Mesendoderm (in vitro differentiated cells): ENCODE measurements at regions not wholly inside any gene's neighbourhood (a gene's known extent, or its start where the extent isn't known, plus 50 kb on each side); places are given as distances from the start of the nearest gene placed in this dataset.

Source experiments
- DNase-seq: peaks from one replicate; pipeline ENCODE4 v3.0.0; 2013
- H2AK5ac ChIP-seq: 2 replicates; pipeline ENCODE4 v1.6.1; 2013; ENCODE audit warnings: low read length, inconsistent platforms
- H2BK120ac ChIP-seq: 2 replicates; pipeline ENCODE4 v1.6.1; 2013; ENCODE audit warnings: low read depth, mild to moderate bottlenecking, low read length, moderate library complexity, mixed read lengths
- H2BK15ac ChIP-seq: replicated peaks from 2 replicates; pipeline ENCODE4 v1.6.1; 2013; ENCODE audit warnings: low read depth, mild to moderate bottlenecking, moderate library complexity
- H2BK5ac ChIP-seq: 2 replicates; pipeline ENCODE4 v1.6.1; 2013; ENCODE audit warnings: low read length, inconsistent platforms
- H3K18ac ChIP-seq: 2 replicates; pipeline ENCODE4 v1.6.1; 2013; ENCODE audit warnings: mild to moderate bottlenecking, low read length, mixed read lengths
- H3K23ac ChIP-seq: one replicate; pipeline ENCODE4 v1.6.1; 2013; ENCODE audit warnings: low read length
- H3K27ac ChIP-seq: 2 replicates; pipeline ENCODE4 v1.5.1; 2013; ENCODE audit warnings: low read depth, mild to moderate bottlenecking, inconsistent platforms, low read length, moderate library complexity
- H3K27me3 ChIP-seq: 2 replicates; pipeline ENCODE4 v1.6.1; 2013; ENCODE audit warnings: low read length, control low read depth, mild to moderate bottlenecking, inconsistent platforms; ENCODE audit not compliant: insufficient read depth, poor library complexity
- H3K36me3 ChIP-seq: 2 replicates; pipeline ENCODE4 v1.6.1; 2013; ENCODE audit warnings: low read length, inconsistent platforms; ENCODE audit not compliant: control insufficient read depth, insufficient read depth
- H3K4ac ChIP-seq: one replicate; pipeline ENCODE4 v1.6.1; 2013; ENCODE audit warnings: low read depth, mild to moderate bottlenecking, low read length, moderate library complexity
- H3K4me1 ChIP-seq: 2 replicates; pipeline ENCODE4 v1.6.1; 2013; ENCODE audit warnings: low read depth, low read length, inconsistent platforms; ENCODE audit not compliant: control insufficient read depth
- H3K4me2 ChIP-seq: 2 replicates; pipeline ENCODE4 v1.6.1; 2013; ENCODE audit warnings: low read length
- H3K4me3 ChIP-seq: 2 replicates; pipeline ENCODE4 v1.5.1; 2013; ENCODE audit warnings: mild to moderate bottlenecking, low read length
- H3K56ac ChIP-seq: one replicate; pipeline ENCODE4 v1.6.1; 2013; ENCODE audit warnings: low read length
- H3K79me1 ChIP-seq: 2 replicates; pipeline ENCODE4 v1.6.1; 2013; ENCODE audit warnings: low read length, inconsistent platforms
- H3K79me2 ChIP-seq: 2 replicates; pipeline ENCODE4 v1.6.1; 2013; ENCODE audit warnings: mild to moderate bottlenecking, low read length; ENCODE audit not compliant: control insufficient read depth, insufficient read depth
- H3K9ac ChIP-seq: 2 replicates; pipeline ENCODE4 v1.6.1; 2013; ENCODE audit warnings: low read length, inconsistent platforms
- H4K5ac ChIP-seq: one replicate; pipeline ENCODE4 v1.6.1; 2013; ENCODE audit warnings: low read length
- H4K8ac ChIP-seq: one replicate; pipeline ENCODE4 v1.6.1; 2013; ENCODE audit warnings: low read depth, mild to moderate bottlenecking, control low read depth, low read length, moderate library complexity
- WGBS: extraction: QIAGEN DNeasy Blood & Tissue Kit; methylation state at CpG from one replicate; pipeline ENCODE4 v1.1.7; 2013; ENCODE audit warnings: low lambda C conversion rate, missing lambda C conversion rate; ENCODE audit not compliant: insufficient coverage; ENCODE audit errors: extremely low coverage; 5-methylcytosine and 5-hydroxymethylcytosine counted together

DNA sequence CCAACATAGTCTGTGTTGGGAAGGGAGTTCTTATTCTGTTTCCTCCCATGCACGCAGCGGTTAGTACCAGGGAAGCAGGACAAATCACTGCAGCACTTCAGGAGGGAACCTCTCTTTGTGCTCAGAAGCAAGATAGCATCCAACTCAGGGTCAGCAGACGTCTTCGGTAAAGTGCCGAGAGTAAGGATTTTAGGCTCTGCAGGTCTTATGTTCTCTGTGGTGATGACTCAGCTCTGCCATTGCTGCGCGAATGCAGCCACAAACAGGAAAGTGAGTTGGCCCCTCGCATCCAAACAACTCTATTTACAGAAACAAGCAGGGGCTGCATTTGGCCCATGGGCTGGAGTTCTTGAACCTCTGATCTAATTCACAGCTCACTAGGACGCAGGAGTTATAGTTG is 122.1 kb upstream of the SPATA13 start:
- no peak overlapping the region for H2BK5ac ChIP-seq
- H3K27me3 ChIP-seq: no peaks in the 10 kb centered on the region
- peak; percentile 57 for DNase-seq
- H4K5ac ChIP-seq: no peak overlapping the region
- WGBS: no CpG with 5 or more reads among the region's 9 CpGs
- H3K4me2 ChIP-seq: no peak overlapping the region
- H3K4me1 ChIP-seq: no peaks in the 10 kb centered on the region
- no peak overlapping the region for H3K4ac ChIP-seq
- H2AK5ac ChIP-seq: no peak overlapping the region
- no peak overlapping the region for H3K4me3 ChIP-seq
- no peak overlapping the region for H3K18ac ChIP-seq
- no peaks in the 10 kb centered on the region for H3K79me1 ChIP-seq
- no peak overlapping the region for H2BK15ac ChIP-seq
- no peak overlapping the region for H3K23ac ChIP-seq
- no peak overlapping the region for H2BK120ac ChIP-seq
- no peak overlapping the region for H3K27ac ChIP-seq
- no peak overlapping the region for H4K8ac ChIP-seq
- H3K56ac ChIP-seq: no peak overlapping the region
- no peaks in the 10 kb centered on the region for H3K36me3 ChIP-seq
- H3K79me2 ChIP-seq: no peaks in the 10 kb centered on the region
- H3K9ac ChIP-seq: no peak overlapping the region

DNA sequence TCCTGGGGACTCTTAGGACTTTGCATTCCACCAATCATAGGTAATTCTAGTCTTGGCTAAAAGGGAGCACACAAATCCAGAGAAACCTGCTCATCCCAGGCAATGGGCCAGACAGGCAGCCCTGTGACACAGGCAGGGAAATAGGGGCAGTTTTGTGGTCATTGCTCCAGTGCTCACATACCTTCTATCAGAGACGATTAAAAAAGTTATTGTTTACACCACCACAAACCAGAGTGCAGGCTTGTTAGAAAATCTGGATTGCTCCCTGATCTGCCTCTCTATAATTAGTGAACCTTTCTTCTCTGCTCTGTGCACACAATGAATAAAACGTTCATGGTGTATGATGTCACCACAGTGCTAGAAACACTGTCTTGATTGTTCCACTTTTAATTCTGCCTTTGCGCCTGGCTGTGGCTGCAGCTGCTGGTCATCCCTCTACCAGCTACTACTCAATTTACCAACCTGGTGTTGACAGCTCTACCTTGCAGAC is 121.6 kb upstream of the SPATA13 start:
- no peaks in the 10 kb centered on the region for H3K79me2 ChIP-seq
- no peak overlapping the region for H4K8ac ChIP-seq
- no peaks in the 10 kb centered on the region for H3K4me1 ChIP-seq
- no peak overlapping the region for H3K18ac ChIP-seq
- no peaks in the 10 kb centered on the region for H3K79me1 ChIP-seq
- H2BK15ac ChIP-seq: no peak overlapping the region
- no peak overlapping the region for H3K27ac ChIP-seq
- no peak overlapping the region for H3K4me3 ChIP-seq
- no peak overlapping the region for H3K4ac ChIP-seq
- H3K27me3 ChIP-seq: no peaks in the 10 kb centered on the region
- H3K23ac ChIP-seq: no peak overlapping the region
- WGBS: no CpG with 5 or more reads among the region's 3 CpGs
- no peak overlapping the region for H3K4me2 ChIP-seq
- H2BK120ac ChIP-seq: no peak overlapping the region
- H3K36me3 ChIP-seq: no peaks in the 10 kb centered on the region
- no peak overlapping the region for H3K56ac ChIP-seq
- no peak overlapping the region for H2BK5ac ChIP-seq
- no peak overlapping the region for H2AK5ac ChIP-seq
- DNase-seq: no peak
- H3K9ac ChIP-seq: no peak overlapping the region
- no peak overlapping the region for H4K5ac ChIP-seq

DNA sequence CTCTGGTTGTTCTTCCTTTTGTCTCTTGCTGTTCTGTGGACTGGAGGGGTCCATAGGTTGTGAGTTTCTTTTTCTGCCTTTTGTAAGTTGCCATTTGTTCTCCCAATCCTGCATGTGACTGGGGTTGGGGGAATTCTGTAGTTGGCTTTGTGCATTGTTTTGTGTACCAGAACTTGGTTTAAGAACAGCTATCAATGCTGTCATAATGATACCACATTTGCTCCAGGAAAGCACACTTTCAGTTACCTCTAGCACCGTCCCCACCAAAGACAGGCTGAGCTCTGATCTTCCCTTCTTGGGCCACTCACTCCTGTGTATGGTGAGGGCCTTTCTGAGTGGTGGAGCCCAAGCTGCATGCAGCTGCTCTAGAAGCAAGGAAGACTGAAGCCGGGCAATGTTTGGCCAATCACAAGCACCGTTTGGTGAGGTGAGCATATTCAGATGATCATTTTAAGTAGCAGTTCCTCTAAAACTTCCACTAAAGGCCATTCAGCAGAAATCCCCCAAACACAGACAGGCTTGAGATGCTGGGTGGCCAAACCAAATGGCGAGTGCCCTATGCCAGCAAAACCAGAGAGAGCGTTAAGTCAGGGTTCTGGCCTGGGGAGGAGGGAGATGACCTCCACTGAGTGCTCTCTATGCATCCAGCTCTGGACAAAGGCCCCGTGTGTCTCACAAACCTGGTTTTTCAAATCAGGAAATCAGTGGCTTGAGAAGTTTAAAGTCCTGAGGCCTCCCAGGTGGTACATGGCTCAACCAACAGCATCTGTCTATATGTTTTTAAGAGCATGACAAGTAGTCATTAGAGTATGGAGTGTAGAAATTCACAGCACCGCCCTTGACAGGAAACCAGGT is 120.7 kb upstream of the SPATA13 start:
- no peaks in the 10 kb centered on the region for H3K27me3 ChIP-seq
- H4K5ac ChIP-seq: no peak overlapping the region
- H4K8ac ChIP-seq: no peak overlapping the region
- no peak overlapping the region for H3K18ac ChIP-seq
- no peaks in the 10 kb centered on the region for H3K4me1 ChIP-seq
- no peak overlapping the region for H2BK5ac ChIP-seq
- no peak overlapping the region for H3K23ac ChIP-seq
- no CpG with 5 or more reads among the region's 7 CpGs for WGBS
- H3K9ac ChIP-seq: no peak overlapping the region
- H3K79me2 ChIP-seq: no peaks in the 10 kb centered on the region
- H3K79me1 ChIP-seq: no peaks in the 10 kb centered on the region
- no peak overlapping the region for H3K56ac ChIP-seq
- no peak overlapping the region for H3K4me2 ChIP-seq
- H2BK15ac ChIP-seq: no peak overlapping the region
- H3K36me3 ChIP-seq: no peaks in the 10 kb centered on the region
- no peak overlapping the region for H3K4ac ChIP-seq
- H2AK5ac ChIP-seq: no peak overlapping the region
- DNase-seq: no peak
- H3K4me3 ChIP-seq: no peak overlapping the region
- no peak overlapping the region for H2BK120ac ChIP-seq
- H3K27ac ChIP-seq: no peak overlapping the region

DNA sequence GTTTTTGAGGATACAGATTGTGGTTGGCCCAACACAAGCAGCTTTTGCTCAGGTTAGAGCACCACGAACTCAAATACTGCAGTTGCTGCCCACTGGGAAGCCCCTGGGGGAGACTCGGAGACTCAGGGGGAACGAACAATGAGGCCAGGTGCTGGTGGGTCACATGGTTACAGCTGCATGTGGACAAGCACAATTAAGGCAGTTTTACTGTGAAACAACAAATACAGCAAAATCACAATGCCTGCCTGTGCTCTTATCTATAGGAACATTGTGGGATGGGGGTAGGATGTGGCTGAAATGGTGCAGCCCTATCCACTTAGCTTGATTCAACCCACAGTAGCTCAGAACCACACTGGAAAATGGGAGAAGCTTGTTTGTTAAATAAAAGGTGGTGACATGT is 119.7 kb upstream of the SPATA13 start:
- no CpG with 5 or more reads among the region's 3 CpGs for WGBS
- Histone ChIP-seq H3K27me3 (no peaks in the 10 kb centered on the region), H3K79me2 (no peaks in the 10 kb centered on the region), H3K4me3 (no peak overlapping the region), H3K23ac (no peak overlapping the region), H3K4ac (no peak overlapping the region), H3K4me2 (no peak overlapping the region), H2BK120ac (no peak overlapping the region), H3K18ac (no peak overlapping the region), H3K9ac (no peak overlapping the region), H4K5ac (no peak overlapping the region), H4K8ac (no peak overlapping the region), H2BK15ac (no peak overlapping the region), H3K27ac (no peak overlapping the region), H3K79me1 (no peaks in the 10 kb centered on the region), H3K36me3 (no peaks in the 10 kb centered on the region), H3K56ac (peak overlapping the region; percentile 5), H2AK5ac (no peak overlapping the region), H3K4me1 (no peaks in the 10 kb centered on the region), H2BK5ac (no peak overlapping the region)
- peak; percentile 43 for DNase-seq

DNA sequence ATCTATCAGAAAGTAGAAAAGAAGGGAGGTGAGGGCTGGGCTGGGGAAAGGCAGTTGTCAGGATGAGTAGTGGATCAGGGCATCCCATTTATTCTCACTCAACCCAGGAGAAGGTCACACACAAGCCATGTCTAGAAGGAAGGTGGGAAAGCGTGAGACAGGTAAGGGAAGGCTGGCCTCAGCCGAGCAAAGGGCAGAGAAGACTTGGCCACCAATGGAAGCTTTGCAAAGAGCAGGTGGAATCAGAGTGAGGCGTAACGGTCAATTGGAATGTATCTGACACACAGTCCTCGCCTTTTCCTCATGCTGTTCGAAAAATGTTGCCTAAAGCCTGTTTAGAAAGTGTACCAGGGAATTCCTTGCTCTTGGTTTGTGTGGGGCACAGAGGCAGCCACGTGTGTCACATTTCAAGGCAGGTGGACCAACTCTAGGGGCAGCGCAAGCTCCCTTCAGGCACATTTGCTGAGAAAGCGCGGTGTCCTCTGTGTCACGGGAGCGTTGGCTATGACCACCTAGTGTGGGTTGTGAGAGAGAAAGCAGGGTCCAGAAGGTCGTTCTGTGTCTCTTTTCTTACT is 118.8 kb upstream of the SPATA13 start:
- Histone ChIP-seq H3K9ac (no peak overlapping the region), H3K4ac (no peak overlapping the region)

More for the DNA sequence above, 118.8 kb upstream of the SPATA13 start:
- H3K4me3 ChIP-seq: no peak overlapping the region
- H3K23ac ChIP-seq: no peak overlapping the region
- no peaks in the 10 kb centered on the region for H3K79me2 ChIP-seq
- no peak for DNase-seq
- H3K27ac ChIP-seq: no peak overlapping the region
- H3K36me3 ChIP-seq: no peaks in the 10 kb centered on the region
- no peaks in the 10 kb centered on the region for H3K27me3 ChIP-seq
- H3K18ac ChIP-seq: no peak overlapping the region
- no CpG with 5 or more reads among the region's 13 CpGs for WGBS
- no peak overlapping the region for H2BK5ac ChIP-seq
- H4K8ac ChIP-seq: no peak overlapping the region
- no peak overlapping the region for H2AK5ac ChIP-seq
- no peak overlapping the region for H4K5ac ChIP-seq
- no peak overlapping the region for H2BK15ac ChIP-seq
- no peaks in the 10 kb centered on the region for H3K4me1 ChIP-seq
- no peaks in the 10 kb centered on the region for H3K79me1 ChIP-seq
- no peak overlapping the region for H3K4me2 ChIP-seq
- H3K56ac ChIP-seq: no peak overlapping the region
- no peak overlapping the region for H2BK120ac ChIP-seq
